ENCODE measurements at regions not wholly inside any gene's neighbourhood (a gene's known extent, or its start where the extent isn't known, plus 50 kb on each side); places are given as distances from the start of the nearest gene placed in this dataset.

GRCh38 chr13:63311587-63311986 lies 1895.9 kb upstream of the PCDH20 start:
- 92% methylated on average over 1 of the region's 1 CpG for WGBS
- Histone ChIP-seq H3K27me3 (replicated peaks; ENCODE audit: insufficient read depth) (no peaks in the 10 kb centered on the region), H3K4me3 (no peak overlapping the region), H3K9me3 (no peaks in the 10 kb centered on the region), H3K36me3 (no peaks in the 10 kb centered on the region), H3K4me1 (replicated peaks) (no peaks in the 10 kb centered on the region), H3K27ac (no peak overlapping the region)
- DNase-seq (ENCODE audit: low spot score): no peak
- TF ChIP-seq POLR2AphosphoS5 (IDR thresholded peaks at IDR 0.05) (no peak), CTCF (IDR thresholded peaks at IDR 0.05) (no peak), POLR2A (IDR thresholded peaks at IDR 0.05) (no peak)
- intact Hi-C loops (cut with DNase I): no loop called here

- no peaks in the 10 kb centered on the region for H3K27me3 ChIP-seq (replicated peaks; ENCODE audit: insufficient read depth)
- no peak overlapping the region for H3K4me3 ChIP-seq
- no peaks in the 10 kb centered on the region for H3K9me3 ChIP-seq
- intact Hi-C loops (cut with DNase I): no loop called here
- no peak overlapping the region for H3K27ac ChIP-seq
- TF ChIP-seq POLR2AphosphoS5 (IDR thresholded peaks at IDR 0.05) (no peak), POLR2A (IDR thresholded peaks at IDR 0.05) (no peak), CTCF (IDR thresholded peaks at IDR 0.05) (no peak)
- no peaks in the 10 kb centered on the region for H3K36me3 ChIP-seq
- H3K4me1 ChIP-seq (replicated peaks): no peaks in the 10 kb centered on the region
- DNase-seq (ENCODE audit: low spot score): no peak
- 59% methylated on average over 5 of the region's 5 CpGs for WGBS
These were observed 1893.0 kb upstream of the PCDH20 start for GRCh38 chr13:63308549-63309165.

- intact Hi-C loops (cut with DNase I): no loop called here
- no peak for TF ChIP-seq CTCF (IDR thresholded peaks at IDR 0.05)
- TF ChIP-seq POLR2AphosphoS5 (IDR thresholded peaks at IDR 0.05): no peak
- no peak for TF ChIP-seq POLR2A (IDR thresholded peaks at IDR 0.05)
- WGBS: 32% methylated on average over 3 of the region's 3 CpGs
- Histone ChIP-seq H3K4me3 (no peak overlapping the region), H3K27ac (no peak overlapping the region), H3K9me3 (no peaks in the 10 kb centered on the region), H3K4me1 (replicated peaks) (no peaks in the 10 kb centered on the region), H3K36me3 (no peaks in the 10 kb centered on the region), H3K27me3 (replicated peaks; ENCODE audit: insufficient read depth) (no peaks in the 10 kb centered on the region)
- no peak for DNase-seq (ENCODE audit: low spot score)
These were observed 1891.6 kb upstream of the PCDH20 start for GRCh38 chr13:63307228-63307627.

DNA sequence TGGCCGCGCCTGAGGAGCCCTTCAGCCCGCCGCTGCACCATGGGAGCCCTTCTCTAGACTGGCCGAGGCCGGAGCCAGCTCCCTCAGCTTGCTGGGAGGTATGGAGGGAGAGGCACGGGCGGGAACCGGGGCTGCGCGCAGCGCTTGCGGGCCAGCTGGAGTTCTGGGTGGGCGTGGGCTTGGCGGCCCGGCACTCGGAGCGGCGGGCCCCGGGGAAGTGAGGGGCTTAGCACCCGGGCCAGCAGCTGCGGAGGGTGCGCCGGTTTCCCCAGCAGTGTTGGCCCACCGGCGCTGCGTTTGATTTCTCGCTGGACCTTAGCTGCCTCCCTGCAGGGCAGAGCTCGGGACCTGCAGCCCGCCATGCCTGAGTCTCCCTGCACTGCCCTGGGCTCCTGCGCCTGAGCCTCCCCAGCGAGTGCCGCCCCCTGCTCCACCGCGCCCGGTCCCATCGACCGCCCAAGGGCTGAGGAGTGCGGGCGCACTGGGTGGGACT lies 1890.0 kb upstream of the PCDH20 start:
- no peak for TF ChIP-seq POLR2AphosphoS5 (IDR thresholded peaks at IDR 0.05)
- no peak for TF ChIP-seq CTCF (IDR thresholded peaks at IDR 0.05)
- TF ChIP-seq POLR2A (IDR thresholded peaks at IDR 0.05): no peak
- H3K27me3 ChIP-seq (replicated peaks; ENCODE audit: insufficient read depth): no peaks in the 10 kb centered on the region
- H3K4me1 ChIP-seq (replicated peaks): no peaks in the 10 kb centered on the region
- H3K36me3 ChIP-seq: no peaks in the 10 kb centered on the region
- H3K4me3 ChIP-seq: no peak overlapping the region
- no peak overlapping the region for H3K27ac ChIP-seq
- DNase-seq (ENCODE audit: low spot score): no peak
- 100% methylated on average over 19 of the region's 40 CpGs for WGBS
- H3K9me3 ChIP-seq: no peaks in the 10 kb centered on the region
- intact Hi-C loops (cut with DNase I): no loop called here

GRCh38 chr13:63304497-63304896 lies 1888.8 kb upstream of the PCDH20 start:
- H3K4me3 ChIP-seq: no peak overlapping the region
- DNase-seq (ENCODE audit: low spot score): no peak
- WGBS: 90% methylated on average over 4 of the region's 4 CpGs
- TF ChIP-seq POLR2AphosphoS5 (IDR thresholded peaks at IDR 0.05) (no peak), POLR2A (IDR thresholded peaks at IDR 0.05) (no peak), CTCF (IDR thresholded peaks at IDR 0.05) (no peak)
- intact Hi-C loops (cut with DNase I): no loop called here
- no peaks in the 10 kb centered on the region for H3K4me1 ChIP-seq (replicated peaks)
- no peaks in the 10 kb centered on the region for H3K27me3 ChIP-seq (replicated peaks; ENCODE audit: insufficient read depth)
- H3K27ac ChIP-seq: no peak overlapping the region
- no peaks in the 10 kb centered on the region for H3K36me3 ChIP-seq
- H3K9me3 ChIP-seq: no peaks in the 10 kb centered on the region

Data from prostate gland (tissue), 2 donors.